CD4-positive, alpha-beta T cell treated with Interleukin-10 for 1 hour (primary cell): ENCODE measurements at regions not wholly inside any gene's neighbourhood (a gene's known extent, or its start where the extent isn't known, plus 50 kb on each side); places are given as distances from the start of the nearest gene placed in this dataset.
A peak's percentile ranks its signal among the peaks of the same experiment; 100 is the strongest.
"Not testable (repeated sequence)": the region's sequence is repeated elsewhere in the genome, so short reads cannot be mapped to it uniquely, and the experiment has no call there.

ENCODE experiments used
- DNase-seq: peaks from one replicate; pipeline ENCODE4 v3.0.0-alpha.2; 2020

DNA sequence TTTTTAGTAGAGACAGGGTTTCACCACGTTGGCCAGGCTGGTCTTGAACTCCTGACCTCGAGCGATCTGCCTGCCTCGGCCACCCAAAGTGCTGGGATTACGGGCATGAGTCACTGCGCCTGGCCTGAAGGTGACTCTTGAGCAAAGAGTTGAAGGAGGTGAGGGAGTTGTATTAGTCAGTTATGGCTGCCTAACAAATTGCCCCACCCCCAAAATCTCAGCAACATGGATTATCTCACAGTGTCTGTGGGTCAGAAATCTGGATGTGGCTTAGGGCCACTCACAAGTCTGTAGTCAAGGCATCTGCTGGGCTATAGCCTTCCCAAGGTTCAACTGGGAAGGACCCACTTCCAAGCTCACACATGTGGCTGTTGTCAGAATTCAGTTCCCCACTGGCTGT lies 52.8 kb upstream of the ADGRE5 start:
- DNase-seq, result no peak

DNA sequence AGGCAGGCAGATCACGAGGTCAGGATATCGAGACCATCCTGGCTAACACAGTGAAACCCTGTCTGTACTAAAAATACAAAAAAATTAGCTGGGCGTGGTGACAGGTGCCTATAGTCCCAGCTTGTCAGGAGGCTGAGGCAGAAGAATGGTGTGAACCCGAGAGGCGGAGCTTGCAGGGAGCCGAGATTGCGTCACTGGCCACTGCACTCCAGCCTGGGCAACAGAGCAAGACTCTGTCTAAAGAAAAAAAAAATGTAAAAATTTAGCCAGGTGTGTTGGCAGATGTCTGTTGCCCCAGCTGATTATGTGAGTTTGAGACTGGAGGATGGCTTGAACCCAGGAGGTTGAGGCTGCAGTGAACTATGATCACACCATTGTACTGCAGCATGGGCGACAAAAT lies 54.2 kb upstream of the ADGRE5 start:
- DNase-seq, result not testable (repeated sequence)

DNA sequence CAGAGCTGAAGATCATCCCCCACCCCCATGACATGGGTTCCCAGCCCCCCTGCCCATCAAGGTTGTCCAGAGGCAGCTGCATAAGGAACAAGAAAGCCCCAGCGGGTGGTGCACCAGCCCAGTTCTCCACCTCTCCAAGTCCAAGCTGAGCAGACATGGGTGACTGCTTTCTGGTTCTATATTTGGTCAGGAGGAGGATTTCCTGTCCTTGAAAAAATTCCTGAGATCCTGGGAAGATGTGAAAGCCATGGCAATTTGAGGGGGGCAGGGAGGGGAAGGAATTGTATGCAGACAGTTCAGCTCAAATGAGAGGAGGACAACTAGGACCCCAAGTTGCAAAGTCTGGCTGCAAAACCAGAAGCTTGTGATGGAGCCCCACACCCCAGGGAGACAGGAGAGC lies 55.4 kb upstream of the ADGRE5 start:
- DNase-seq, result no peak

DNA sequence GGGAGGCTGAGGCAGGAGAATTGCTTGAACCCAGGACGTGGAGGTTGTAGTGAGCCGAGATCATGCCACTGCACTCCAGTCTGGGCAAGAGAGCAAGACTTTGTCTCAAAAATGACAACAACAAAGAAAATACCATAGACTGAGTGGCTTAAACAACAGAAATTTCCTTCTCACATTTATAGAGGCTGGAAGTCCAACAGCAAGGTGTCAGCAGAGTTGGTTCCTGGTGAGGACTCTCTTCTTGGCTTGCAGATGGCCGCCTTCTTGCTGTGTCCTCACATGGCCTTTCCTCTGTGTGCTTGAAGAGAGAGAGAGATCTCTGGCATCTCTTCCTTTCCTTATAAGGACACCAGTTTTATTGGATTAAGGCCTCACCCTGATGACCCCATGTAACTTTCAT lies 56.1 kb upstream of the ADGRE5 start:
- DNase-seq, result no peak

DNA sequence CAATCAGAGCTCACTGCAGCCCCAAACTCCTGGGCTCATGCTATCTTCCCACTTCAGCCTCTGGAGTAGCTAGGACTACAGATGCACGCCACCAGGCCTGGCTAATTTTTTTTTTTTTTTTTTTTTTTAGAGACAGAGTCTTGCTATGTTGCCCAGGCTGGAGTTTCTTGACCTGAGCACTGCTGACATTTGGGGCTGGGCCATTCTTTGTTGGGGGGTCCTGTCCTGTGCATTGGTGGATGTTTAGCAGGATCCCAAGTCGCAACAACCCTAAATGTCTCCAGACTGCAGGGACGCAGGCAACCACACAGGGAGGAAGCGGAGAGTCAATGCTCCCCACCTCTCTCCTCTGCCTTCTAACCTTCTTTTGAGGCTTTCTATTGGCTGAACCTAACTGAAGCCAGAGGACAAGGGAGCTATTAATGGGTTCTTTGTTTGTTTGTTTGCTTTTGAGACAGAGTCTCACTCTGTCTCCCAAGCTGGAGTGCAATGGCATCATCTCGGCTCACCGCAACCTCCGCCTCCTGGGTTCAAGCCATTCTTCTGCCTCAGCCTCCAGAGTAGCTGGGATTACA lies 58.3 kb upstream of the ADGRE5 start:
- no peak for DNase-seq

DNA sequence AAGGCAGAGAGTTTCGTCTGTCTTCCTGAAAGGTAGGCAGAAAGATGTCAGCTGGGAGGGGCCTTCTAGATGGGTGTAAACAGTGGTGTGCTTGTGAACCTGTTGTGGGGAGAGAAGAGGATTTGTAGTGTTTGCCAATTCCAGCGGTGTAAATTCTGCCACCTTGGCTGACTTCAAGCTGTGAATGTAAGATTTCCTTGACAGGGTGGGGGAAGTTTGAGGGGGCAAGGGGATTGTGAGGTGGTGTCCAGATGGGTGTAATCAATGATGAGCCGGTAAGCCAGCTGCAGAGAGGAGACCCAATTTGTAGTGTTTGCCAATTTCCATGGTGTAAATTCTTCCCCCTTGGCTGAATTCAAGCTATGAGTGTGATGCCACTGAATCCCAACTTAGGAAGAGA lies 61.0 kb upstream of the ADGRE5 start:
- DNase-seq, result no peak

DNA sequence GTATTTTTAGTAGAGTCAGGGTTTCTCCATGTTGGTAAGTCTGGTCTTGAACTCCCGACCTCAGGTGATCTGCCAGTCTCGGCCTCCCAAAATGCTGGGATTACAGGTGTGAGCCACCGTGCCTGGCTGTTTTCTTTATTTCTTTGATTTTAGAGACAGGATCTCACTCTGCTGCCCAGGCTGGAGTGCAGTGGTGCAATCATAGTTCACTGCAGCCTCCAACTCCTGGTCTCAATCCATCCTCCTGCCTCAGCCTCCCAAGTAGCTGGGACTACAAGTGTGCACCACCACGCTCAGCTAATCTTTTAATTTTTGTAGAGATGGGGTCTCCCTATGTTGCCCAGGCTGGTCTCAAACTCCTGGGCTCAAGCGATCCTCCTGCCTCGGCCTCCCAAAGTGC lies 61.5 kb upstream of the ADGRE5 start:
- not testable (repeated sequence) for DNase-seq

DNA sequence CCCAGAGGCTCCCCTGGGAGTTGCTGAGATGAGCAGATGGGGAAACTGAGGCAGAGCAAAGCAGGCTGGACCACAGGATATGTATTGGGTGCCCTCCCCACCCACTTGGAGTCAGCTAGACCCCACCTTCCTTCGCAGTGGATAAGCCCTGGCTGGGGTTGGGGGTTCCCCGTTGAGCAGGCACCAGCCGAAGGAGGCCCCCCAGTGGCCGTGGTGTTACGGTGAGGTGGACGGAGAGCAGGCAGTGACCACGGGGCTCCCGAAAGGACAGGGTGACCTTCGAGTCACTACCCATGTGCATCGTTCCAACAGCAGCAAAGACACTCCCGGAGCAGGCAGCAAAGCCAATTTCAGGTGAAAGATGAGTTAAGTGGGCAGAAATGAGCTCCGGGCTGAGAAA lies 62.4 kb upstream of the ADGRE5 start:
- DNase-seq, result no peak

DNA sequence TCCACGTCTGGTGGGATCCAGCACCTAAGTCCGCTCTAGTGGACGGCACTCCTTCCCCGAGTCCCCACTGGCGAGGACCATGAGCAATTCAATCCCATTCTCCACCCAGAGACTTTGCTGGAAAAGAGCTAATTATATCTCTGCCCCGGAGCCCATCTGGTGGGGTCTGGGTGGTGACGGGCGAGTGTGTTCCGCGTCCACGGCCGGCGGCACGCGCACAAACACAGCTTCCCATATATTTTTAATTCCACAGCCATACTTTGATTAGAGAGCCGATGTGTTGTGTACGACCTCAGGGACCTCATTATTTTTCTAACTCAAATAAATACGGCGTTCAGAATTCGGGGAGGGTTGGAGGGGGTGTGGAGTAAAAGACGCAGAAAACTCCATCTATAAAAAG lies 64.1 kb upstream of the ADGRE5 start:
- no peak for DNase-seq

DNA sequence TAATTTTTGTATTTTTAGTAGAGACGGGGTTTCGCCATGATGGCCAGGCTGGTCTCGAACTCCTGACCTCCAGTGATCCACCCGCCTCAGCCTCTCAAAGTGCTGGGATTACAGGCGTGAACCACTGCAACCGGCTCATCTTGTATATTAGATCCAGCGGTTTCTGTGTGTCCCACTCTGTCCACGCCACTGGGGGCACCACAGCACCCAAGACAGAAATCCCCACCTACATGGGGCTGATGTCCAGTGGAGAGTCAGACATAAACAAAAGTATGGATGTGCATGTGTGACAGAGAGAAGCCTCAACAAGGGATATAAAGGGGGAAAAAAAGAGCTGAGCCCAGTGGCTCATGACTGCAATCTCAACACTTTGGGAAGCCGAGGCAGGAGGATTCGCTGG lies 65.8 kb upstream of the ADGRE5 start:
- no peak for DNase-seq

DNA sequence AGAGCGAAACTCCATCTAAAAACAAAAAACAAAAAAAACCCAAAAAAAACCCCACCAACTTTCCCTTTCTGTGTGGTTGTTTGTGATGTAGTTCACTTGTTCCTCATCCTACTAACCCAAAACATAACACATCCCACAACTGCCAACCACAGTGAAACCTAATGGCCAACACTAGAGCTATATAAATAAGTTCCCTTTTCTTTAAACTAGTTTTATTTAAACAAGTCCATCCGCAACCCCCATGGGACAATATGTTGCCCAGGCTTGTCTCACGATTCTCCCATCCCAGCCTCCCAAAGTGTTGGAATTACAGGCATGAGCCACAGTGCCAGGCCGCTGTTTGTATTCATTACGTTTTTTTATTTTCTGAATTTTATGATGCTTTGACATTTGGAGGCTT lies 71.2 kb upstream of the ADGRE5 start:
- DNase-seq, result peak; percentile 12

DNA sequence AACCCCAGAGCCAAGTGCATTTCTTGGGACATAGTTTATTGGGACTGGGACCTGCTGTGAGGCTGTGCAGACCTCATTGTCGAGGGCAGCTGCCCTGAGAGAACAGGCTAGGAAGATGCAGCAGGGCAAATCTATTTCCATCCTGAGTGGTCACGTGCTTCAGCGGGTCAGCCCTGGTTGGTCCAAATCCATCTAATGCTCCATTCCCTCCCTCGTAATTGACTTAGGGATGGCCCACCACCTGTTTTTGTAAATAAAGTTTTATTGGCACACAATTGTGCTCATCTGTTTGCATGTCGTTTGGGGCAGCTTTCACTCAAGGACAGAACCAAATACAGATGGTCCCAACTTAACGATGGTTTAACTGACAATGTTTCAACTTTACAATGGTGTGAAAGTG lies 75.5 kb upstream of the ADGRE5 start:
- no peak for DNase-seq

DNA sequence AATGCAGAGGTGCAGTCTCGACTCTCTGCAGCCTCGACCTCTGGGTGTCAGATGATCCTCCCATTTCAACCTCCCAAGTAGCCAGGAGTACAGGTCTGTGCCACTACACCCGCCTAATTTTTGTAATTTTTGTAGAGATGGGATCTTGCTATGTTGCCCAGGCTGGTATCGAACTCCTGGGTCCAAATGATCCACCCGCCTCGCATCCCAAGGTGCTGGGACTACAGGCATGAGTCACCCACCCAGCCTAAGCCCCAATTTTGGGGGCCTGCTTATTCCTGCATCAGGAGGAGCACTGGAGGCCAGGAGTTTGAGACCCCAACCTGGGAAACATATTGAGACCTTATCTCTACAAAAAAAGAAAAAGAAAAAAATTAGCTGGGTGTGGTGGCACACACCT lies 80.1 kb upstream of the ADGRE5 start:
- no peak for DNase-seq

DNA sequence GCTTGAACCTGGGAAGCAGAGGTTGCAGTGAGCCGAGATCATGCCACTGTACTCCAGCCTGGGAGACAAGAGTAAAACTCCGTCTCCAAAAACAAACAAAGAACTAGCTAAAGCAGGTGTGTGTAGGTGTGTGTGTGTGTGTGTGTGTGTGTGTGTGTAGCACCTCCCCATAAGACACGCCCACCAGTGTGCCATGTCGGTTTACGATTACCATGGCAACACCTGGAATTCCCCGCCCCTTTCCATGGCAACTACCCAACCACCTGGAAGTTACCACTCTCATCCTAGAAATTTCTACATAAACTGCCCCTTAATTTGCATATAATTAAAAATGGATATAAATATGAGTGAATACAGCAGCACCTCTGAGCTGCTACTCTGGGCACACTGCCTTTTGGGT lies 80.9 kb upstream of the ADGRE5 start:
- no peak for DNase-seq

DNA sequence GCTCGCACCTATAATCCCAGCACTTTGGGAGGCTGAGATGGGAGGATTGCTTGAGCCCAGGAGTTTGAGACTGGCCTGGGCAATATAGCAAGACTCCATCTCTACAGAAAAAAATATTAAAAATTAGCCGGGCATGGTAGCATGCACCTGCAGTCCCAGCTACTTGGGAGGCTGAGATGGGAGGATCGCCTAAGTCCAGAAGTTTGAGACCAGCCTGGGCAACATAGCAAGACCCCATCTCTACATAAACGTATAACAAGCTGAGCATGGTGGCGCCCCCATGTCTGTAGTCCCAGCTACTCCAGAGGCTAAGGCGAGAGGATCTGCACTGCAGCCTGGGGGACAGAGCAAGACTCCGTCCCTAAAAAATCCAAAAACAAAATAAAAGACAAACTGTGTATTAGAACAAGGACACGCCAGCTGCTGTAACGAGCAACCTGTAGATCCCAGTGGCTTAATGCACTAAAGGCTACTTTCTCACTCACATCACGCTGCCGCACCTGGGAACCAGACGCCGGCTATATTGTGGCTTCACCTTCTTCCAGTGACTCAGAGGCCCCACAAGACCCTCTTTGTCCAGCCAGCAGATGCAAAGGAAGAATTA lies 81.9 kb upstream of the ADGRE5 start:
- not testable (repeated sequence) for DNase-seq

DNA sequence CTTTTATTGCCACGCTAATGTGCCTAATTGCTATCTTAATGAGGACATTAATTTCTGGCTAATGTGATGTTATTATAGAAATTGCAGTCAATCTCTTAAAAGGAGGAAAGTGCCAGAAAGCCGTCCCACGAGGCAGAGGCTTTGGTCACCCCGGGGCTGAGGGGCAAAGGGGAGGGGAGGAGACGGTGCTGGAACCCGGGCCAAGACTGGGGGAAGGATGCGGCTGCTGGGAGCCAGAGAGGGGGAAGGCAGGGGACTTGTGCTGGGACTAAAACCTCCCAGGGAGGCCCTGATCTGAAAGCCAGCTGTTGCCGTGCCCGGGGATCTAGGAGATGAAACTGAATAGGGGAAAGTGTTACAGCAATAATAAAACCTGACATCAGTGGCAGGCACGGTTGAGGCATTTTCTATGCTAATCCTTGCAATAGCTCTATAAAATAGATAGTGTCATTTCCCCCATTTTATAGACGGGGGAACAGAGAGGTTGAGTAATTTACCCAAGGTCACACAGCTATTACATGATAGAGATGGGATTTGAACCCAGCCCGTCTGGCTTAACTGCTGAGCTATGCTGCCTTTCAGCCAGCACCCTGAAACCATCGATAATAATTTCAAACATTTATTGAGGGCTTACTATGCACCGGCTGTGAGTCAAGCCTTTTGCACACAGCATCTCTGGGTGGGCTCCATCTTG lies 83.2 kb upstream of the ADGRE5 start:
- not testable (repeated sequence) for DNase-seq

DNA sequence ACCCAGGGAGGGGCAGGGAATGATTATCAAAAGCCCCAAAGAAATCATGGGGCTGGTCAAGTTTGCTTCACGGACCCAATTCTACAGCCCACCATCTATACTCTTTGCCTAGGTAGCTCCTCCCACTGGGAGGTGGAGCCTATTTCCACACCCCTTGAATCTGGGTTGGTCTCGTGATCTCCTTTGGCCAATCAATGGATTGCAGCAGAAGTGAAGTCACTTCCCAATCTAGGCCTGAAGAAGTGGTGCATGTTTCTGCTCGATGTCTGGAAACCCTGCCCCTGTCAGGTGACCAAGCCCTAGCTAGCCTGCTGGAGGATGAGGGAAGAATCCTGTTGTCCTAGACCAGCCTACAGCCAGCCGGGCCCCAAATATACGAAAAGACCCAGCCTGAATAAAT lies 86.3 kb upstream of the ADGRE5 start:
- peak; percentile 36 for DNase-seq

DNA sequence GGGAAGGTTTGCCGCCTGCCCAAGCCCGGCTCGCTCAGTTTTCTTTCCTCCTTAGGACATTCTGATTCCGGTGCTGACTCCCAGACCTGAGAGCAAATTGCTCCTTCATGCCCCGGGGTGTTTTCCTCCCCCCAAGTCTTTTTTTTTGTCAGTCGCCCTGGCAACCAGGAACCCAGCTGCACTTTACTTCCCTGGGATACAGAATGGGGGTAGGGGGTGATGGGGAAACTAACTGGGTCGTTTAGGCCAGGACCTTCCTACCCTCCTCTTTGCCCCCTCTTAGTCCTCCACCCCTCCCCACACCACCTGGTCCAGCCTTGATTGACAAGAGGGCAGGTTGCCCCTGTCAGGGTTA lies 87.5 kb upstream of the ADGRE5 start:
- not testable (repeated sequence) for DNase-seq

DNA sequence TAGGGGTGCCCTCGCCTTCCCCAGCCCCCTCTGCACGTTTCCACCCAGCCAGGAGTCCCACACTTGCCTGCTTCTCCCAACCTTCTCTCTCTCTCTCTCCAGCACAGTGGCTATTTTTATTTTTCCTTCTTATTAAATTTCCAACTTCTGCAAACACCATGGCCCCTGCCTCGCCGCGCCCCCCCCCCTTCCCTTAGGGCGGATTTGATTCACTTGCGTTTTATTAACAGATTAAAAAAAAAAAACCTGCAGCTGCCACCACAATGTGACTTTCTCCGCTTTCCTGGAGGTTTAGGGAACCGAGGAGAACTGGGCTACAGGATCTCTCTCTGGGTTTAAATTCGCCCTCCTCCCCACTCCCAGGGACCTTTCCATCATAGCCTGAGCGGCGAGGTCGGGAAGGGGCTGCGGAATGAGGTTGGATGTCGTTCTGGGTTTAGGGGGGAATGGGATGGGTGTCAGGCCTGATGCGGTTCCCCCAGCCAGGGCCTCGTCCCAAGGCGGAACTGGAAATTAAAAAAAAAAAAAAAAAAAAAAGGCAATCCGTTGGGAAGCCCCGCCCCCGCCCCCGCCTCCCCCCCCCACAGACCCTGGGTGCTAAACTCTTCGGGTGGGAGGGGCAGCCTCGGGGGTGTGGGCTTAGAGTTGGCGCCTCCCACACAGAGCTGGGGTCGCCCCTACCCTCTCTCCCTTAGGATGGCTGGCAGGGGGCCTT lies 87.3 kb upstream of the ADGRL1 start:
- DNase-seq, result not testable (repeated sequence)

DNA sequence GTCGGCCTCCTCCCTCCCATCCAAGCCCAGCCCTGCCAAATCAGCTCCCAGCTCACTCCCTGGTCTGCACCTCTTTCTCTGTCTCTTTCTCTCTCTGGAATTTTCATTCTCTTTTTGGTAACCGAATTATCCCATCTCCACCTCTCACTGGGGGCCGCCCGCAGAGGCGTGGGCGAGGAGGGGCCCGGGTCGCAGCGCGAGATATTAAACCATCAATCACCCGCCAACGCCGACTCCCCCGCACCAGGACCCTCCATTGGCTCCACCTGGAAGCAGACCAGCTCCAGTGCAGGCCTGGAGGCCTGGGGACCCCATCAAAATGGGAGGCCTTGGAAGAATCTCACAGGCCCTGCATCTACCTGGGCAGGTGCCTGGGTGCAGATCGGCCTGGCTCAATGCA lies 83.8 kb upstream of the ADGRL1 start:
- not testable (repeated sequence) for DNase-seq

DNA sequence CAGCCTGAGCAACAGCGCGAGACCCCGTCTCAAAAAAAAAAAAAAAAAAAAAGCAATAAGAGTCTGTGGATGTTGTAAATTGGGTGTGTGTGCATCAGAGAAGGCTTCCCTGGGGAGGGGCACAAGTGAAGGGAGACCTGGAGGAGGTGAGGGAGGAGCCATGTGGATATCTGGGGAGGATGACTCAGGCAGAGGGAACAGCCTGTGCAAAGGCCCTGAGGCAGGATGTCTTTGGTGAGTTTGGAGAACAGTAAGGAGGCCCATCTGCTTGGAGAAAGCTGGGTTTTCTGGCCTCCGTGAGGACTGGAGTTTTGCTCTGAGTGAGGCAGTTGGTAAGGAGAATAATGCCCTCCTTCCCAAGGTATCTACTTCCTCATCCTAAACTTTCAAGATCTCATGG lies 81.9 kb upstream of the ADGRL1 start:
- DNase-seq, result not testable (repeated sequence)

DNA sequence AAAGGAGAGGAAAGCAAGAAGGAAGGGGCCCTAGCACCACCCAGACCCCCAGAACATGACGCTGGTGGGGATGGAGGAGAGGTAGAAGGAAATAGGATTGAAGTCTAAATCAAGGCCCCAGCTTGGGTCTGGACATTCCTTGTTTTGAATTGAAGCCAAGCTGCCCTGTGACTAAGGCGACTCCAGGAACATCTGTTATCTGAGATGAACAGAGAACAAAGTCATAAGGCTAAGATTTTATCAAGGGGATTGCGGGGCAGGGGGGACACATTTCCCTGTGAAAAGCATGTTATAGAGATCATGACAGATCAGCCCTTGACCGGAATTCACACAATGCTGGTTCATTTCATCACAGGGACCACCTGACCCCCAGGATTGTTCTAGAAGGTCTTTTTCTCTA lies 80.6 kb upstream of the ADGRL1 start:
- not testable (repeated sequence) for DNase-seq

DNA sequence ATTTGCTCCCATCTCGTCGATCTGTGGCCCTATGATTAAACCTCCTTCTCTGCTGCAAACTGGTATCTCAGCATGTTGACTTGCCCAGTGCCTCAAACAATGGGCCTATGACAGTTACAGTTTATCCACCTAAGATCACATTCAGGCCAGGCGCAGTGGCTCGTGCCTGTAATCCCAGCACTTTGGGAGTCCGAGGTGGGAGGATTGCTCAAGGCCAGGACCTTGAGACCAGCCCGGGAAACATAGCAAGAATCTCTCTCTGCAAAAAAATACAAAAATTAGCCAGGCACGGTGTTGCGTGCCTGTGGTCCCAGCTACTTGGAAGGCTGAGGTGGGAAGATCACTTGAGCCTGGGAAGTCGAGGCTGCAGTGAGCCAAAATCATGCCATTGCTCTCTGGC lies 79.8 kb upstream of the ADGRL1 start:
- DNase-seq, result not testable (repeated sequence)
